ENCODE measurements at regions not wholly inside any gene's neighbourhood (a gene's known extent, or its start where the extent isn't known, plus 50 kb on each side); places are given as distances from the start of the nearest gene placed in this dataset.

- no peak overlapping the region for H3K4me3 ChIP-seq (ENCODE audit: low read depth, low read length)
Observed at GRCh38 chr3:82033186-82033585, 271.7 kb upstream of the GBE1 start.

GRCh38 chr3:82031596-82031995 is 270.2 kb upstream of the GBE1 start:
- DNase-seq (ENCODE audit: low read depth), result no peak
- no peak overlapping the region for H3K4me3 ChIP-seq (ENCODE audit: low read depth, low read length)

More at GRCh38 chr3:82033186-82033585, 271.7 kb upstream of the GBE1 start:
- DNase-seq (ENCODE audit: low read depth), result no peak

- H3K4me3 ChIP-seq (ENCODE audit: low read depth, low read length), result no peak overlapping the region
- peak; percentile 28 for DNase-seq (ENCODE audit: low read depth)
Observed at GRCh38 chr3:82030916-82031315, 269.5 kb upstream of the GBE1 start.

- DNase-seq (ENCODE audit: low read depth), result no peak
- no peak overlapping the region for H3K4me3 ChIP-seq (ENCODE audit: low read depth, low read length)
Observed at GRCh38 chr3:82022836-82023235, 261.4 kb upstream of the GBE1 start.

GRCh38 chr3:82020282-82020681 is 258.8 kb upstream of the GBE1 start:
- H3K4me3 ChIP-seq (ENCODE audit: low read depth, low read length), result no peak overlapping the region
- DNase-seq (ENCODE audit: low read depth), result no peak

- no peak overlapping the region for H3K4me3 ChIP-seq (ENCODE audit: low read depth, low read length)
- DNase-seq (ENCODE audit: low read depth), result no peak
Observed at GRCh38 chr3:82015241-82015640, 253.8 kb upstream of the GBE1 start.

GRCh38 chr3:82012775-82013174 is 251.3 kb upstream of the GBE1 start:
- DNase-seq (ENCODE audit: low read depth), result no peak
- no peak overlapping the region for H3K4me3 ChIP-seq (ENCODE audit: low read depth, low read length)

- no peak overlapping the region for H3K4me3 ChIP-seq (ENCODE audit: low read depth, low read length)
- DNase-seq (ENCODE audit: low read depth), result no peak
Observed at GRCh38 chr3:82011336-82011735, 249.9 kb upstream of the GBE1 start.

- H3K4me3 ChIP-seq (ENCODE audit: low read depth, low read length), result no peak overlapping the region
- DNase-seq (ENCODE audit: low read depth), result no peak
Observed at GRCh38 chr3:82005266-82005665, 243.8 kb upstream of the GBE1 start.

GRCh38 chr3:82004266-82004665 is 242.8 kb upstream of the GBE1 start:
- DNase-seq (ENCODE audit: low read depth), result no peak
- no peak overlapping the region for H3K4me3 ChIP-seq (ENCODE audit: low read depth, low read length)

GRCh38 chr3:82002986-82003642 is 241.7 kb upstream of the GBE1 start:
- DNase-seq (ENCODE audit: low read depth), result no peak
- no peak overlapping the region for H3K4me3 ChIP-seq (ENCODE audit: low read depth, low read length)

GRCh38 chr3:82002491-82002890 is 241.0 kb upstream of the GBE1 start:
- no peak for DNase-seq (ENCODE audit: low read depth)
- no peak overlapping the region for H3K4me3 ChIP-seq (ENCODE audit: low read depth, low read length)

GRCh38 chr3:82001276-82001923 is 240.0 kb upstream of the GBE1 start:
- H3K4me3 ChIP-seq (ENCODE audit: low read depth, low read length), result no peak overlapping the region
- peak; percentile 6 for DNase-seq (ENCODE audit: low read depth)

- peak; percentile 27 for DNase-seq (ENCODE audit: low read depth)
- no peak overlapping the region for H3K4me3 ChIP-seq (ENCODE audit: low read depth, low read length)
Observed at GRCh38 chr3:82000773-82001172, 239.3 kb upstream of the GBE1 start.

- no peak for DNase-seq (ENCODE audit: low read depth)
- H3K4me3 ChIP-seq (ENCODE audit: low read depth, low read length), result no peak overlapping the region
Observed at GRCh38 chr3:82000350-82000749, 238.9 kb upstream of the GBE1 start.

- no peak for DNase-seq (ENCODE audit: low read depth)
- H3K4me3 ChIP-seq (ENCODE audit: low read depth, low read length), result no peak overlapping the region
Observed at GRCh38 chr3:81998907-81999306, 237.5 kb upstream of the GBE1 start.

- H3K4me3 ChIP-seq (ENCODE audit: low read depth, low read length), result no peak overlapping the region
- peak; percentile 15 for DNase-seq (ENCODE audit: low read depth)
Observed at GRCh38 chr3:81998139-81998755, 236.8 kb upstream of the GBE1 start.

GRCh38 chr3:81997390-81997789 is 235.9 kb upstream of the GBE1 start:
- no peak for DNase-seq (ENCODE audit: low read depth)
- no peak overlapping the region for H3K4me3 ChIP-seq (ENCODE audit: low read depth, low read length)

- DNase-seq (ENCODE audit: low read depth), result no peak
- no peak overlapping the region for H3K4me3 ChIP-seq (ENCODE audit: low read depth, low read length)
Observed at GRCh38 chr3:81995329-81995728, 233.9 kb upstream of the GBE1 start.

- H3K4me3 ChIP-seq (ENCODE audit: low read depth, low read length), result no peak overlapping the region
- DNase-seq (ENCODE audit: low read depth), result no peak
Observed at GRCh38 chr3:81989758-81990157, 228.3 kb upstream of the GBE1 start.

GRCh38 chr3:81989274-81989673 is 227.8 kb upstream of the GBE1 start:
- no peak overlapping the region for H3K4me3 ChIP-seq (ENCODE audit: low read depth, low read length)
- DNase-seq (ENCODE audit: low read depth), result no peak

Data from skeletal muscle cell (primary cell).